ENCODE measurements at regions not wholly inside any gene's neighbourhood (a gene's known extent, or its start where the extent isn't known, plus 50 kb on each side); places are given as distances from the start of the nearest gene placed in this dataset.

DNA sequence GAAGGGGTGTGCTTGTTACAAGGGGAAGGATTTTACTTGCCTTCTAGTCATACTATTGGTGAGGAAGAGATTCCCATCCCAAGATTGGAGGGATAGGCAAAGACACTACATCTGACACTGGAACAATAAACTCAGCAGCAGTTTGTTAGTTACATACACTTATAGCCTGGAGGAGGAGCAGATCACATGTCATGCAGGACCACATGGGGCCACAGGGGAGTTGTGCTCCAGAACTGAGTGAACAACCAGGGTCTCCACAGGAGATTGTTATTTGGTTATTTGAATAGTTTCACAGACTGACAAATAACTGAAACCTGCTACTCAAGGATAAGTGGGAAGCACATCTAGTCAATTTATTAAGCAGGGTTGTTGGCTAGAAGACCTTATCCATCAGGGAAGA is 559.4 kb upstream of the MANEA start:
- no peak overlapping the region for H3K27ac Mint-ChIP-seq (ENCODE audit: unreplicated experiment)
- DNase-seq, result no peak

More for the DNA sequence above, 559.4 kb upstream of the MANEA start:
- TF ChIP-seq, protein P1, sequence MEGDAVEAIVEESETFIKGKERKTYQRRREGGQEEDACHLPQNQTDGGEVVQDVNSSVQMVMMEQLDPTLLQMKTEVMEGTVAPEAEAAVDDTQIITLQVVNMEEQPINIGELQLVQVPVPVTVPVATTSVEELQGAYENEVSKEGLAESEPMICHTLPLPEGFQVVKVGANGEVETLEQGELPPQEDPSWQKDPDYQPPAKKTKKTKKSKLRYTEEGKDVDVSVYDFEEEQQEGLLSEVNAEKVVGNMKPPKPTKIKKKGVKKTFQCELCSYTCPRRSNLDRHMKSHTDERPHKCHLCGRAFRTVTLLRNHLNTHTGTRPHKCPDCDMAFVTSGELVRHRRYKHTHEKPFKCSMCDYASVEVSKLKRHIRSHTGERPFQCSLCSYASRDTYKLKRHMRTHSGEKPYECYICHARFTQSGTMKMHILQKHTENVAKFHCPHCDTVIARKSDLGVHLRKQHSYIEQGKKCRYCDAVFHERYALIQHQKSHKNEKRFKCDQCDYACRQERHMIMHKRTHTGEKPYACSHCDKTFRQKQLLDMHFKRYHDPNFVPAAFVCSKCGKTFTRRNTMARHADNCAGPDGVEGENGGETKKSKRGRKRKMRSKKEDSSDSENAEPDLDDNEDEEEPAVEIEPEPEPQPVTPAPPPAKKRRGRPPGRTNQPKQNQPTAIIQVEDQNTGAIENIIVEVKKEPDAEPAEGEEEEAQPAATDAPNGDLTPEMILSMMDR (IDR thresholded peaks at IDR 0.05; ENCODE audit: partially characterized antibody, unreplicated experiment), result no peak
- Mint-ChIP-seq H3K36me3 (ENCODE audit: unreplicated experiment) (no peaks in the 10 kb centered on the region), H3K4me3 (ENCODE audit: unreplicated experiment) (no peak overlapping the region), H3K27me3 (ENCODE audit: unreplicated experiment) (no peaks in the 10 kb centered on the region), H3K9me3 (ENCODE audit: unreplicated experiment) (no peaks in the 10 kb centered on the region), H3K4me1 (ENCODE audit: low read depth, unreplicated experiment) (peaks cover 5% of the 10 kb centered on the region)

Measured in glutamatergic neuron (in vitro differentiated cells).